Neural crest cell (in vitro differentiated cells): ENCODE measurements at regions not wholly inside any gene's neighbourhood (a gene's known extent, or its start where the extent isn't known, plus 50 kb on each side); places are given as distances from the start of the nearest gene placed in this dataset.
A peak's percentile ranks its signal among the peaks of the same experiment; 100 is the strongest.

Experiments
- DNase-seq: peaks from one replicate; pipeline ENCODE4 v3.0.0; 2021; ENCODE audit warnings: low read depth, mixed read lengths, low spot score
- H3K27ac Mint-ChIP-seq: one replicate; pipeline ENCODE4 v1.8.0; 2021; ENCODE audit warnings: mild to moderate bottlenecking, mixed read lengths; ENCODE audit not compliant: unreplicated experiment
- H3K27me3 Mint-ChIP-seq: 2 replicates; pipeline ENCODE4 v1.8.0; 2021; ENCODE audit warnings: low read depth, mild to moderate bottlenecking, mixed read lengths
- H3K36me3 Mint-ChIP-seq: 2 replicates; pipeline ENCODE4 v1.8.0; 2021; ENCODE audit warnings: low read depth, mild to moderate bottlenecking, mixed read lengths
- H3K4me1 Mint-ChIP-seq: 2 replicates; pipeline ENCODE4 v1.8.0; 2021; ENCODE audit warnings: mixed read lengths
- H3K4me3 Mint-ChIP-seq: one replicate; pipeline ENCODE4 v1.8.0; 2021; ENCODE audit warnings: mild to moderate bottlenecking, mixed read lengths
- H3K9me3 Mint-ChIP-seq: 2 replicates; pipeline ENCODE4 v1.8.0; 2021; ENCODE audit warnings: mixed read lengths
- TF ChIP-seq, protein P1 (sequence below): fragments of 200-600 bp; sonication (generic); conservative IDR thresholded peaks from 2 replicates; pipeline ENCODE4 v1.5.0; 2021; ENCODE audit warnings: antibody characterized with exemption, mild to moderate bottlenecking

DNA sequence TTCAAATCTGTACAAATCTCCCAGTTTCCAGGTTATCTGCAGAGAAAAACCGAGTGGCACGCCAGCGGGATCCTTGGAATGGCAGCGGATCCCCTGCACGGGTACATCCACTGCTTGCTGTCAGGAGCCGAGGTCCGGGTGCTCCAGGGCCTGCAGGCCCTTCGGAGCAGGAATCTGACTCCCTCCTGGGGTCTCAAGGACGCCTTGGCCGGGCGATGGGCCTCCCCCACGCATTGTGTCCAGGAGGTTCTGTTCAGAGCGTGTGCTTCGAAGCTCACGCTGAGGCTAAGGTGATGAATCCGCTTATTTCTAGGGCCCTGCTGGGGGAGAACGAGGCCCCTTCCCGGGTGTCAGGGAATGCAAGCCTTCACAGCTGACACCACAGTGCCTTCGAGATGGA lies 148.9 kb downstream of the SOX1 start:
- DNase-seq: no peak
- H3K27ac Mint-ChIP-seq: no peak overlapping the region
- H3K4me3 Mint-ChIP-seq: no peak overlapping the region
- TF ChIP-seq, protein P1, sequence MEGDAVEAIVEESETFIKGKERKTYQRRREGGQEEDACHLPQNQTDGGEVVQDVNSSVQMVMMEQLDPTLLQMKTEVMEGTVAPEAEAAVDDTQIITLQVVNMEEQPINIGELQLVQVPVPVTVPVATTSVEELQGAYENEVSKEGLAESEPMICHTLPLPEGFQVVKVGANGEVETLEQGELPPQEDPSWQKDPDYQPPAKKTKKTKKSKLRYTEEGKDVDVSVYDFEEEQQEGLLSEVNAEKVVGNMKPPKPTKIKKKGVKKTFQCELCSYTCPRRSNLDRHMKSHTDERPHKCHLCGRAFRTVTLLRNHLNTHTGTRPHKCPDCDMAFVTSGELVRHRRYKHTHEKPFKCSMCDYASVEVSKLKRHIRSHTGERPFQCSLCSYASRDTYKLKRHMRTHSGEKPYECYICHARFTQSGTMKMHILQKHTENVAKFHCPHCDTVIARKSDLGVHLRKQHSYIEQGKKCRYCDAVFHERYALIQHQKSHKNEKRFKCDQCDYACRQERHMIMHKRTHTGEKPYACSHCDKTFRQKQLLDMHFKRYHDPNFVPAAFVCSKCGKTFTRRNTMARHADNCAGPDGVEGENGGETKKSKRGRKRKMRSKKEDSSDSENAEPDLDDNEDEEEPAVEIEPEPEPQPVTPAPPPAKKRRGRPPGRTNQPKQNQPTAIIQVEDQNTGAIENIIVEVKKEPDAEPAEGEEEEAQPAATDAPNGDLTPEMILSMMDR: no peak
- H3K9me3 Mint-ChIP-seq: no peaks in the 10 kb centered on the region
- no peaks in the 10 kb centered on the region for H3K27me3 Mint-ChIP-seq
- H3K36me3 Mint-ChIP-seq: no peaks in the 10 kb centered on the region
- peaks cover 51% of the 10 kb centered on the region for H3K4me1 Mint-ChIP-seq

DNA sequence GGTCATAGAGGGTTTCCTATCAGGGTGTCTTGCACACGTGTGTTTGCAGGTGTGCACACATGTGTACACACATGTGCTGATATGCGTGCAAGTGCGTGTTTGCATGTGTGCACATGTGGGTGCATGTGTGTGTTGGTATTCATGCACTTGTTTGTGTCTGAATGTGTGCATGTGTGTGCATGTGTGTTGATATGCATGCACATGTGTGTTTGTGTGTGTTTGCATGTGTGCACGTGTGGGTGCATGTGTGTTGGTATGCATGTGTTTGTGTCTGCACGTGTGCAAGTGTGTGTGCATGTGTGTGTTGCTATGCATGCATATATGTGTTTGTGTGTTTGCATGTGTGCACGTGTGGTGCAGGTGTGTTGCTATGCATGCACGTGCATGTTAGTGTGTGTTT lies 150.5 kb downstream of the SOX1 start:
- peaks cover 41% of the 10 kb centered on the region for H3K4me1 Mint-ChIP-seq
- H3K27me3 Mint-ChIP-seq: no peaks in the 10 kb centered on the region
- no peak overlapping the region for H3K4me3 Mint-ChIP-seq
- H3K9me3 Mint-ChIP-seq: no peaks in the 10 kb centered on the region
- no peaks in the 10 kb centered on the region for H3K36me3 Mint-ChIP-seq
- no peak for DNase-seq
- no peak overlapping the region for H3K27ac Mint-ChIP-seq
- TF ChIP-seq, protein P1: no peak

DNA sequence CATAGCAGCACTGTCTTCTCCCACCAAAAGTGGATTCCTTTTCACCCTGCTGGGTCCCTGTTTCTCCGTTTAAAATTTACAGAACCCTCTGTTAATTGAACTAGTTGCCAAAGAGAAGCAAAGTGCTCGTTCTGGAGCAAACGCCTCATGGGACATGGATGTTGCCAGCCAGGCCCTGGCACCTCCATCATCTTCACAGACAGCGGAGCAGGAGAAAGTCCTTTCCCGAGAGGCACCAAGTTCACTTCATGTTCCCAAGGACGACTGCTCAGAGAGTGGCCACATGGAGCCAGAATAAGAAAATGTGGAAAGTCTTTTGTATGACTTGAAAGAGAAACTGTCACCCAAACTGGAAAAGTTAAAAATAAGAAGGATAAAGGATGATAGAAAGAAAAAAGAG lies 151.5 kb downstream of the SOX1 start:
- H3K36me3 Mint-ChIP-seq: no peaks in the 10 kb centered on the region
- H3K27ac Mint-ChIP-seq: no peak overlapping the region
- H3K4me3 Mint-ChIP-seq: no peak overlapping the region
- TF ChIP-seq, protein P1: no peak
- peaks cover 41% of the 10 kb centered on the region for H3K4me1 Mint-ChIP-seq
- DNase-seq: no peak
- no peaks in the 10 kb centered on the region for H3K27me3 Mint-ChIP-seq
- H3K9me3 Mint-ChIP-seq: no peaks in the 10 kb centered on the region

DNA sequence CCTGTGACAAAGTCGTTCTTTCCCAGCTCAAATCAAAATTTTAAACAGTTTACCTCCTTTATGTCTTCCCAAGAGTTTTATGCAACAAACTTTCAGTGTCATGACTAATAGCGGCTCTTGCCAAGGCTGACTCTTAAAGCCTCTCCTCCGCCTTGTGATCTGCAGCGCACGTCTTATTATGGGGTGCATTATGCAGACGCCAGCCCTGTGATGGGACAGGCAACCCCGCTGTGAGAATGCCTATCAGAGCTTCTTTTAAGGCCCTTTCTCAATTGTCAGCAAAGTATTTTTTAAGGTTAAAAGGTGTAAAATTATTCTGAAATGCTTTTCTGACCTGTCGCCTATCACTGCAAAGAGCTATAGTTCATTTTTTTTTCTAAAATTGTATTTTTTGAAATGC lies 152.8 kb downstream of the SOX1 start:
- Mint-ChIP-seq H3K9me3 (no peaks in the 10 kb centered on the region), H3K27ac (no peak overlapping the region), H3K27me3 (no peaks in the 10 kb centered on the region), H3K36me3 (no peaks in the 10 kb centered on the region), H3K4me3 (peak overlapping the region; percentile 7), H3K4me1 (peaks cover 41% of the 10 kb centered on the region)
- DNase-seq: no peak
- TF ChIP-seq, protein P1: no peak

DNA sequence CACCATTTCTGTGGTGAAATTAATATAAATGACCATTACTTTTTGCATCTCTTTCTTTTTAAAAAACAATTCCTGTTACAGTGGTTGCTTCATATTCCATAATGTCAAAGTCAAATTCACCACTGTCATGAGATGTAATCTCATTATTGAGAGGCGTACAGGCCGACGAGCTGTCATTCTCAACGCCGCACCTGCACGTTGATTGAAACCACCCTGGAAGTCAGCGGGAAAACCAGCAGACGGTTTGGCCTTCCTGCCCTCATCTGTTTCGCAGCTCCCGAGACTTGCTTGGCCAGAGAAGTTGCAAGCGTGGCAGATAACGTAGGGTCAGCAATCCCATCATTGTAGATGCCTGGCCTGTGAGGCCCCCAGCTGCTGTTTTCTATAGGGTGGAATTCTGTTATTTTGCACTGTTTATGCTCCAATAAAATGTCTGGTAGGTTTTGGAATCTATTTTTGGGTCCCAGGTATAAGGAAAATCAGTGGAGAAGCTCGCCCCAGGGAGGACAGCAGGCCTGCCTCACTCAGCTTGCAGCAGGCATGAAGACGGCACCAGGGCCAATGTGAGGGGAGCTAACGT lies 153.4 kb downstream of the SOX1 start:
- H3K36me3 Mint-ChIP-seq: no peaks in the 10 kb centered on the region
- peaks cover 41% of the 10 kb centered on the region for H3K4me1 Mint-ChIP-seq
- no peaks in the 10 kb centered on the region for H3K27me3 Mint-ChIP-seq
- TF ChIP-seq, protein P1: no peak
- no peaks in the 10 kb centered on the region for H3K9me3 Mint-ChIP-seq
- no peak for DNase-seq
- H3K27ac Mint-ChIP-seq: no peak overlapping the region
- no peak overlapping the region for H3K4me3 Mint-ChIP-seq
